ENCODE measurements at regions not wholly inside any gene's neighbourhood (a gene's known extent, or its start where the extent isn't known, plus 50 kb on each side); places are given as distances from the start of the nearest gene placed in this dataset.
"Not testable (repeated sequence)": the region's sequence is repeated elsewhere in the genome, so short reads cannot be mapped to it uniquely, and the experiment has no call there.

DNA sequence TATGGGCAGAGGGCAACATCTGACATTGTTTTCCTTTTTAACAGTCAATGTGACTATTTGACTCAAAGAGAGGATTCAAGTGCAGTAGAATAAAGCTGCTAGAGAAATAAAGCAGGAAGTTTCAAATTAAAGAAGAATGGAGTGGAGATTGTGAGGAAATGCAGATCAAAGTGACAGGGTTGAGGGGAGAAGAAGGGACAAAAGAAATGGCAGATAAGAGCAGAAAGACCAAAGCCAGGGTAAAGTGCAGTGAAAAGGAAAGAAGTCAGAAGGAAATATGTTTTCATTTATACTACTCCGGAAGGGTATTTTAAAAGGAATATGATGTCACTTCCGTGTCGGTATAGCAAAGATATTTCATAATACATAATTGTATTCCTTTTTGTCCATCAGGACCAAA is 297.5 kb upstream of the CRIM1 start:
- no peak for DNase-seq (ENCODE audit: low read depth)

DNA sequence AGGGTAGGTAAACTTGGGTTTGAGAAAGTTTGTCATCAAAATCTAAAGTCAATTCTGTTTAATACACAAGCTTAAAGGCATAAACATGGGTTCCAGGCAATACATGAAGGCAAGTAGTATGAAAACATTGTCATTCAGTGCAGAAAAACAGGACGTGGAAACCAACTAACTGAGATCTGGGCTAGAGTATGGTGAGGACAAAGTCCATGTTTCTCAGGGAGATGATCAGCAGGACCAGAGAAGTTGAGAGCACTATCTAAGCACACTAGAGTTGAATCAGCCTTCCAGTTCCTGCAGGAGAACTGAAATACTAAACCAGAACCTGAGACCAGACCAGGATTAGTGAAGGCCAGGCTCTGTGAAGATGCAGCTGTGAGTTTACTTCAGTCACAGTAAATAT is 302.8 kb upstream of the CRIM1 start:
- DNase-seq (ENCODE audit: low read depth) = no peak

DNA sequence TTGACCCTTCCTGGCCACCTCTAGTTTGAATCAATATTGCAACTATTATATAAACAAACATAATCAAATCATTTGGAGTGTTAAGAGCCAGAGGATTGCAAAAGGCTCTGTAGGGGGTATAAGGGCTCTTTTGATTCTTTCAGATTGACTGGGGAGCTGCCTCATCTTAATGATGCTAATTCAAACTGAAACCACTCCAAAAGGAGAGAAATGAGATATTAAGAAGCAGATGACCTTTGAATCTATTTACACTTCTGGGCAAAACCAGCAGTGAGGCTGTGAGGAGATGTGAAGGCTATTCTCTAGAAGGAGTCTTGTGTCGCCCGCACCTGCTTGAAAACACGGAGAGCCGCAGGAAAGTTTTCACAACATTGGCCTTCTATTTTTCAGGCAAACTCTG is 311.2 kb upstream of the CRIM1 start:
- no peak for DNase-seq (ENCODE audit: low read depth)

DNA sequence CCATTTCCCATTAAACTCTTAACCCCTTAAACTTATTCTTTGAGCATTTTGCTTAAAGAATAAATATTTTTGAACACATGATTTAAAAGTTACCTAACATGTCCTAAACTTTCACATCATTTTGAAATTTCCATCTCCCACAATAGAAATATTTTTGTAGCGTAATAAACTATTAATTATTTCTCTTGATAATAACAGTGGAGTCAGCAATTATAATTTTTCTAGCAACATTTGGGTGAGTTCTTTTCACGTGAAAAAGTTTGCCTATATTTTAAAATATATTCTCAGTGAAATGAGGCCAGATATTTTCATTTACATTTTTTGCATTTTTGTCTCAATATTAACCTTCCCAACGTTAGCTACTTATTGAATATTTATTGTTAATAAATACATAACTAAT is 320.4 kb upstream of the CRIM1 start:
- no peak for DNase-seq (ENCODE audit: low read depth)

DNA sequence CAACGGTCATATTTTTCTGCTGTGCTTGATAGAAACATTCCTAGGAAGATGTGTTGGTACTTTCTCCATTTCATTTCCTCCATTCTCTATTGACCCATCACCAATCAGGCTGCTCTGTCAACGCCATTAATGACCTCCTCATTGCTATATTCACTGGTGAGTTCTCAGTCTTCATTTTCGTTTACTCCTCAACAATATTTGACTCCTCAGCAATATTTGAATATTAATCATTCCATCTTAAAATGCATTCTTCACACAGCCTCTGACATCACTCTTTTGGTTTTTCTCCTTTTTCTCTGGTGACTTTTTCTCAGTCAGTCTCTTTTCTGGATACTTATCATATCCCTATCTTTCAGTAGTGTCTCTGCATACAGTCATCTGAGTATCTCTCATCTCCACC is 323.5 kb upstream of the CRIM1 start:
- DNase-seq (ENCODE audit: low read depth) = no peak

DNA sequence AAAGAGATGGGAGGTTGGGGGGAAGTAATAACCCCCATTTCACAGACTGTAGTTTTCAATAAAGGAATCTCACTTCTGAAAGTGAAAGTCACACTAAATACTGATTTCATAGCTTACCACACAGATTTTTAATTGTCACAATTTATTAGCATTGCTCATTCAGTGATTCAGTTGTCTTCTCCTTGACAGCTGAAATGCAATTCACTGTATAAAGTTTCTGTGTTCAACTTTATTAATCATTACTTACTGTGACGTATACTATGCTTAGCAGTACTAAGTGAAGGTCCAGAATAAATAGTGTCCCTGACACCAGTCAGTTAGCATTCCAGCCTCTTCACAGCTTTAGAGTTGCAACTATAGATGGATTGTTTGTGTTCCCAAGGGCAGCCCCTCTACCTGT is 324.1 kb upstream of the CRIM1 start:
- DNase-seq (ENCODE audit: low read depth) = no peak

DNA sequence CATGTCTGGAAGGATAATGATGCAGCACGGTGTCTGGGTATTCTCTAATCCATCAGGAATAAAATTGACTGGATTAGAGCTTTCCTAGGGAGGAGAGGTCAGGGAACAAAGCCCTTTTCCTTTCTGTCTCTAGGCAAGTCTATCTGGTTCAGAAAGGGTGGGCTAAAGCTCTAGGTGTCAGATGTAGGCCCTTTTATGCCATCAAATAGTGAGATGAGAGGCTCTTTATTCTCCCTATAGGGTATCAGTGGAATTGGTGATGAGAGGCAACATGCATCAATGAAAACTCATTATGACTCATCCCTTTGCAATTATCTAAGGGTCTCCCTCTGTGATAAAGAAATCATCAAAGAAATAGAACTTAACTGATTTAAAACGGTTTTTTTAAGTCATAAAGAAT is 328.0 kb upstream of the CRIM1 start:
- no peak for DNase-seq (ENCODE audit: low read depth)

DNA sequence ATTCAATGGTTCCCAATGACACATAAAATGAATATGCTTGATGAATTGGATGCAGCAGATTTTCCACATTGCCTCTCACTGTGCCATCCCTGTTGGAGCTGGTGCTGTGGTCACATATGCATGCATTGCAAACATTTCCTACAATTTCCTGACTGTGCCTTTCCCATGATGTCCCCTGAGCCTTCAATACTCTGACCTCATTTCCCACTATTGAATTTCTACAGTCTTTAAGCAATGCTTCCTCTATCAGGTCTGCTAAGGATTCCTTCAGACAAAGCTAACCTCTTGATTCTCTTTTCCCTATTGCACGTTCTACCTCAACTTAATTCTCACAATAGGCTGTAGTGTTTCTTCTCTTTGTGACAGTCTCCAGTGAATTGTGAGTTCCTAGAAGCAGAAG is 342.5 kb upstream of the CRIM1 start:
- DNase-seq (ENCODE audit: low read depth) = no peak

DNA sequence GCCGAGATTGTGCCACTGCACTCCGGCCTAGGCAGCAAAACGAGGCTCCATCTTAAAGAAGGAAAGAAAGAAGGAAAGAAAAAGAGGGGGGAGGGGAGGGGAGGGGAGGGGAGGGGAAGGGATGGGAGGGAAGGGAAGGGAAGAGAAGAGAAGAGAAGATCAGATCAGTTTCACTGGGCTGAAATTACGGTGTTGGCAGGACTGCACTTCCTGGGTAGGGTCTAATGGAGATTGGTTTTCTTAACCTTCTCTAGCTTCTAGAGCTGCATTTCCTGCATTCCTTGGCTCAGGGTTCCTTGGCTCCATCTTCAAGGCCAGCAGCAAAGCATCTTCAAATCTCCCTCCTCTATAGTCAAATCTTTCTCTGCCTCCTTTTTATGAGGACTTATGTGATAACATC is 349.1 kb upstream of the CRIM1 start:
- no peak for DNase-seq (ENCODE audit: low read depth)

DNA sequence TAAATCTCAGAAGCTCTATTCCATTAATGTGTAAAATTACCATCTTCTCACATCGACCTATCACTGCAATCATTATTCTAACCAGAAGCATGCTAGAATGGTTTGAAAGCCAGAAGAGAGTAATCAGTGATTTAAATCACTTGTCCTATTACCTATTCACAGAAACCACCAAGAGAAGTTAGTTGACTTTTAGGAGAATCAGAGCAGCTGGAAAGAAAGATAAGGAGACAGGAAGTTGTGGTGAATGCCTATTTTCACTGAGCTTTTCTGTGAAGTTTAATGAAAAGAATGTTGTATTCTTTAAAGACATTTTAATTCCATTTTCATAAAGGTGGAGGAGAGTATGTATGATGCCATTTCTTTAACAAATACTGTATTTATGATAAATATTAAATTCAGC is 352.6 kb upstream of the CRIM1 start:
- DNase-seq (ENCODE audit: low read depth) = no peak

DNA sequence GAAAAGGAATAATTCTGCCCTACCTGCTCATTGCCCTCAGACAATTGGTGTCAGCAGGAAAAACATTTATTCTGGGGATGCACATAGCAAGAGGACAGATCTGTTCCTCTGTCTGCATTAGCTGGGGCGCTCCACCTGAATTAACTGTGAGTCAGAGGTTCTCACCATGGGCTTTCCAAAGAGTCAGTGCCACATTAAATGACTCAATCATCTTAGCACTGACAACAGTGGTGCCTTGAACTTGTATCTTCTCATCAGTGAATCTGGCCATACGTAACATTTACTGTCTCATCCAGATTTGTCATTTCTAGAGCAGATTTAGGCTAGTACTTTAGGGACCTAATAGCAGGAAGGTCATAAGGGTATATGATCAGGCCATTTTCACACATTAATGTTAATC is 358.1 kb upstream of the CRIM1 start:
- DNase-seq (ENCODE audit: low read depth) = no peak

DNA sequence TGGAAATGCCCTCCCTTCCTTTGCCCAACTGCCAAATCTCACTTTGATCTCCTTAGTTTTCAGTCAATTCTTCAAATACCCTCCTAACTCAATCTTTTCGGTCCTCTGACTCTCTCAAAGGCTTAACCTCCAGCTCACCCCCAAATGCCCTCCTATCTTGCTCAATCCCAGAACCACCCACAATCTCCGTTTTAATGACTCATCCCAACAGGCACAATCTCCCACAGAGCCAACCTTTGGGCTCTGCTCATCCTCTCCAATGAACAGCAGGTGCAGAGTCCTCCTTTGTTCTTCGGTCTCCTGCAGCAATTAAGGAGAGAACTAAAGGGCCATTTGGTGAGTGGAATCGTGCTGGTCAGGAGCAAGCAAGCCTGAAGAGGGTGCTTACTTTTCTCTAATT is 366.1 kb upstream of the CRIM1 start:
- DNase-seq (ENCODE audit: low read depth) = no peak

DNA sequence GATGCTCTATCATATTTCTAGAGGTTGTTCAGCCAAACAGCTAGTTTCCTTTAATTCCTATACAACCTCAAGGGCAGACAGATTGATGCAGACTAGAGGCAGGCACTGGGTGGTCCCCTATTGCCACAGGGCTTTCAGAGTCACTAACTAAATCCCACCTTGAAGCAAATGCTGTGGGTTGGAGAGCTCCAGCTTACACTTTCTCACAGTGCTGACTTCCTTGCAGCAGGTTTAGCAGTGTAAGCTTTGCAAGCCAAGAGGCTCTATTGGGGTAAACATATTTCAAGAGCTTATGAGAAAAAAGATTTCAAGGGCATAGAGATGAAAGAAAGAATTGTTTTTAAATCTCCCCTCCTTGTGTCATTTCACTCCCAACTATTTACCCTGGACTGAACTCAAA is 366.5 kb upstream of the CRIM1 start:
- no peak for DNase-seq (ENCODE audit: low read depth)

DNA sequence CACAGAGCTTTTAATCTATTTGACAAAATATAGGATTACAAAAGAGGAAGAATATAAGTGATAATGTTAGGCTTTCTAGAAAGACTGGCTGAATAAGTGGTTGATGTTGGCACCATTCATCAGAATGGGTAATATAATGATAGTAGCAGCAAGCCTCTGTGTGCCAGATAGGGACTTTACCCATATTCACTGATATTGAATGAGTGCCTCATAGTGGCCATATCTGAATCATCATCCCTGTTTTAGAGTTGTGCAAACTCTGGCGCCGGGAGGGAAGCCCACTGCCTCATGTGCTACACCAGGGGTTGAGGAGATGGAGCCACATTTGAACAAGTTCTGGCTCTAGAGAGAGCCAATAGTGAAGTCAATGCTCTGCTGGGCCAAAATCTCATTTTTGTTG is 368.7 kb upstream of the CRIM1 start:
- no peak for DNase-seq (ENCODE audit: low read depth)

DNA sequence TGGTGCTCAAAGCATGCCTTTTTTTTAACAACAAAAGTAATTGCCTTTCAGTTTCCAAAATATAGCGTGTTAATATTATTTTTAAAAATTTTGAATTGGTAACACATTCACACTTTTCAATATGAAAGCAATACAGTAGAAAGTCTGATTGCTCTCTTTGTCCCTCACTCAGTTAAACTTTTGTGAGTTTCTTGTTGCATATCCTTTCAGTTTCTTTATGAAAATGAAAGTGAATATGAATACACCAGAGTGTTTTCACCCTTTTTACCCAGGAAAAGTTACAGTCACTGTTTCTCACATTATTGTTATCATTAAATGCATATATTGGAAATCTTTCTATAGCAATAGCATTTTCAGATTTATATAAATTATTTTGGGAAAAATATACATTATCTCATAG is 377.4 kb upstream of the CRIM1 start:
- DNase-seq (ENCODE audit: low read depth) = no peak

DNA sequence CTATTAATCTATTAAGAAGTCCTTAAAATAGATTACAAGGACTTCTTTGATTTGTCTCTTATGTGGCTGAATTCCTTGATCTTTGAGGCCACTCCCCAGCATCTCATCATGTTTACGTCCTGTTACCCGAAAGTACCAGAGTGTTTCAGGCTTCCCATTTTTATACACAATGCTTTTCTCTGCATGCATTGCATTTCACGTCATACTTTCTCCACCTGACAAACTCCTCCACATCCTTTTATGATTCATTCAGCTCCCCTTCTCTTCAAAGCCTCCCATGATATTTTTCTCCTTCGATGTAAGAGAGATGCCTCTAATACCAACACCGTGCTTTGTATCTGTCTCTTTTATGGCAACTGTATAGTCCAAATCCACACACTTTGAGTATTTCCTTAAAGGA is 379.0 kb upstream of the CRIM1 start:
- DNase-seq (ENCODE audit: low read depth) = no peak

DNA sequence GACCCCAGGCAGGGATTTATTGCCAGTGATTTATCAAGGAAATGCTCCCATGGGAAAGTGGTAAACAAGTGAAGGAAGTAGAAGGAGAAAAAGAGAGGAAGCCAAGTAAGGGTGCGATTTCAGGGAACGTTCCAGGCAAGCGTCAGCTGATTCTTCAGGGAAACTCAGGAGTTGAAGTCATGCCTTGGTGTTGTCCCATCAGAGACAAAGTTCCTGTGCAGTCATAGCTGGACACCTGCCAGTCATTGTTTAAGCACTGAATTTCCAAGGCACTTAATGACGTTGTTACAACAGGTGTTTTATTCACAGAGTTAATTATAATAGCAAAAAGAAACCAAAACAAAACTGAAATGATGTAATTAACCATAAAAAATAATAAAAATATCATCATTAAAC is 381.8 kb upstream of the CRIM1 start:
- no peak for DNase-seq (ENCODE audit: low read depth)

DNA sequence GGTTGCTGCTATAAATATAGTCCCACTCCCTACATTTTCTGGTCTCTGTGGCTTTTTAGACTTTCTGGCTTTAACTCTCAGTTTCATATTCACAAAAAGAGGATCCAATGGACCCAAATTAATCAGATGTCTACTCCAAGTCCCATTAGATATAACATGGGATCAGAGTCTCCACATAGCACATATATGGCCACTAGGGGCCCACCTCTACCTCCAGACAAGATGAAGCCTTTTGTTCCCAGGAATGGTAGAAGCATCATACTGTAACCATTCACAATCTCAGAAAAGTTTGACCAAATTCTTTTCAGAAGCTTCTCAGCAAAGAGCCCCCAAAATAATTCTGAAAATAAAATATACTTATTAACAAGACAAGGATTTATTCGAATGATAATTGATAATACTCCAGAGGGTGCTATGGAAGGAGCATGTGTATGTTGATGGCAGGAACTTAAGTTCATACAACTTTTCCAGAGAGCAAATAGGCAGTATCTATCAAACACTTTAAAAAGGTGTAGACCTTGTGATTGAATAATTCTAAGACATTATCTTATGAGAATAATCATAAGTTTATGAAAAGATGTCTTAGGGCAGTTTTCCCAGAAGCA is 382.3 kb upstream of the CRIM1 start:
- no peak for DNase-seq (ENCODE audit: low read depth)

DNA sequence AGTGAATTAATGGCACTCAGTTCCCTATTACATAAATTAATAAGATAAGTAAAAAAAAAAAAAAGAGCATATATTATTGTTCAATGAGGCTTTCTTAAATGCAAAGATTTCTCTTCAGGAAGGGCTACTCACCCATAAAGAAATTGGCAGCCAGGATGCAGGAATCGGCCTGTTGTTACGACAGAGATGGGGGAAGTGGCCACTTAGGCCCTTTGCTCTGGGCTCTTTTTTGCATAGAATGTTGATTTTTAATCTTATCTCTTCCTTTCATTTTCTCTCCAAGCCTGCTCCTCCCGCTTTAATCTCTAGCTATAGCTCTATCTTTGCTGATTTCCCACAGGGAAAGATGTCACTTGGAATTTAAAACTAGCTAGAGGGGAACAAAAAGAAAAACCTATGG is 391.8 kb upstream of the CRIM1 start:
- DNase-seq (ENCODE audit: low read depth) = no peak

DNA sequence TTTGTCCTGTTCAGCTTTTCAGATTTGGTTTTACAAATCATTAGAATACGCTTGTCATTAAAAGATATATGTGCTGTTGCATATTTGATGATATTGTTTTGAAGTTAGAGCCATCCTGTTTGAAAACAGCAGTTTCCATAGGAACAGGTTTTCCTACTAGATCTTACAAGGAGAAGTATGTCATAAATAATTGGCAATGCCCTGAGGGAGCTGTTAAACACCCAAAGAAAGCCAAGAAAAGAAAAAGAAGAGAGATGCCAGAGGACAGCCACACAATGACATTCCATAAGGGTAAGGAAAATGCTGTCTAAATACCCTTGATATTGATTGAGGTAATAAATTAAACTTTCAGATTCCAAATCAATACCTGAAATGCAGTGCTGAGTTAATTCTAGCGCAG is 392.2 kb upstream of the CRIM1 start:
- DNase-seq (ENCODE audit: low read depth) = no peak

DNA sequence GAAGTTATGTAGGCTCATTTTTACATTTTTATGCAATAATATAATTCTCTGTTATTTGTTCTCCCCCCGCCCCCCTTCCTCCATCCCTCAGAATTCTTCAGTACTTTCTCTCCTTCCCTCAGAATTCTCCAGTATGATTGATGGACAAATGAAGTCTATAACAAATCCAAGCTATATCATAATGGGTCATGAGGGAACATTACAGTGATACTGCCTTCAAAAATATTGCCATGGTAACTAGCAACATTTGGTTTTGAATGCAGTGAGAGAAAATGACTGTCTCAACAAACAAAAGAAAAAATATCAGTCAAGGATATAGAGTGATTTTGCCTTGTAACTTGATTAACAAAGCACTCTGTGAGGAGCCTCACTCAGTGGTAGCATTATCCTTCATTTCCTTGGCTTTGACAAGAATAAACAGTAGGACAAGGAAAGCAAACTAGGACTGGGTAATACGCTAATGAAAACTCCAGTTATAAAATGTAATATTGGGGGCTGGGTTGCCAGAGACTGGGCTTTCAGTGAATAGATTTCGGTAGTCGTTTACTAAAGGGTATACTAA is 392.9 kb upstream of the CRIM1 start:
- no peak for DNase-seq (ENCODE audit: low read depth)

DNA sequence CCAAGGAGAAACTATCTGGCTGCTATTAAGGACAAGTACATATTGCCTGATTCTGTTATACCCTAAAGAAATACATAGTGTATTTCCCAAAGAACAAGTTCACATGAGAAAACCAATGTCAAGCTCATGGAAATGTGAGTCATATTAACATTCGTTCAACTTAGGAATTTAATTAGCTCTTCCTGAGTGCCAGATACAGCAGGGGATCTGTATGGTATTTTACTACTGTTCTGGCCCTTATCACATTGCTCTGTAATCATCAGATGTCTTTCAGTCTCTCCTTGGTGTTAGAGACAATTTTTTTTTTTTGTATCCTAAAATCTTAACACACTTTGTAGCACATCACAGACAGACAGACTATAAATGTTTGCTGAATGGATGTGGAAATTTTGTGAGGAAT is 395.0 kb upstream of the CRIM1 start:
- no peak for DNase-seq (ENCODE audit: low read depth)

DNA sequence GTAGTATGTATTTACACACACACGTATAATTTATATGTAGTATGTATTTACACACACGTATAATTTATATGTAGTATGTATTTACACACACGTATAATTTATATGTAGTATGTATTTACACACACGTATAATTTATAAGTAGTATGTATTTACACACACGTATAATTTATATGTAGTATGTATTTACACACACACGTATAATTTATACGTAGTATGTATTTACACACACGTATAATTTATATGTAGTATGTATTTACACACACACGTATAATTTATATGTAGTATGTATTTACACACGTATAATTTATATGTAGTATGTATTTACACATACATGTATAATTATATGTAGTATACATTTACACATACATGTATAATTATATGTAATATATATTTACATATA is 398.5 kb upstream of the CRIM1 start:
- not testable (repeated sequence) for DNase-seq (ENCODE audit: low read depth)

DNA sequence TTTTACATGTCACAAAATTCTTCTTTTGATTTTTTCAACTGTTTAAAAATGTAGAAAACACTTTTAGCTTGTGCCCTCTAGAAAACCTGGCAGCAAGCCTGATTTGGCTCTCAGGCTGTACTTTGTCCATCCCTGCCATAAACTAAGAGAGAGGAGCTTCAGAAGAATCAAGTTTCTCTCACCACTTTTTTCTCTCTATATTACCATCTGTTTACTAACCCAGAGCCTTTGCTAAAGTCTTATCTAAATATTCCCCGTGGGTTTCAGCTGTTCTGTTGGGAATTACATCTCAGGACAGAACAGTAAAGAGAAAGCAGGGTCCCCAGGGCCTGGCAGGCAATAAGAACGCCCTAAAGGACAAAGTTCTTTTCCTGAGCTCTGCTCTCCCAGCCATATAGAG is 409.1 kb upstream of the CRIM1 start:
- DNase-seq (ENCODE audit: low read depth) = no peak

DNA sequence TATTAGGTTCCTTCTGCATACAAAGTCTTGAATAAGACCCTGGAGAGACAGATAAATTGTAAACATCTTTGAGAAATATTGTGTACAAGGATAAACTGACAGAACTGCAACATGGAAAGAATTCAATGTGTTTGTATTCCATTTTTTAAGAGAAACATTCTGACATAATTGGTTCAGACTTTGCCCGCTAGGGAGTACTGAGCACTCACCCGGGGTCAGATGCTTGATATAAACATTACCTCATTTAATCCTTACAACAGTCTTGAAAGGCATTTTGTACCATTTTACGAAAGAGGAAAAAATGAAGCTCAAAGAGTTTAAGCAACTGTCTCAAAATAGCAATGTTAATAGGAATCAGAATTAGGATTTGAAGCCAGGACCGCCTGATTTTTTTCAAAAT is 416.7 kb upstream of the CRIM1 start:
- DNase-seq (ENCODE audit: low read depth) = no peak
